ENCODE measurements at regions not wholly inside any gene's neighbourhood (a gene's known extent, or its start where the extent isn't known, plus 50 kb on each side); places are given as distances from the start of the nearest gene placed in this dataset.

DNA sequence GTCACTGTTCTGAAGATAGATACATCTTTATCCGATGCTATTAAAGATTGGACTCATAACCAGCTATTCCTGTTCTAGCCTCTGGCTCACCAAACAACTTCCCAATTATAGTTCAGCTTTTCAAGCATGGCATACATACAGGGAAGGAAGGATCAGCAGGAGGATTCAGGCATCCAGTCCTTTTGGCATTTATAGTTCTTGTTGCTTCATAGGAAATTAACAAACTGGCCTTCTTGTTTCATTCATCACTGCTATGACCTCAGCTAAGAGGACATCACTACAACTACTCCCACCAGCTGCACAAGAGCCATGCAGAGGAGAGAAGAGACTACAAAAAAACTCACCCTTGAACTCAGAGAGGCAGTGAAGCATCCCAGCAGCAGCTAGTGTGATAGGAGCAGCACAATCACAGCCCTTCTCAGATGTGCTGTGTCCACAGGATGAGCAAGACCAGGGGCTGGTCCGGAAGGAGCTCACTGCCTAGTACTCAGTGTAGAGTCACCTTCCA is 100.5 kb downstream of the SPTSSA start:
- Mint-ChIP-seq H3K27ac (no peak overlapping the region), H3K36me3 (no peaks in the 10 kb centered on the region), H3K4me3 (no peak overlapping the region), H3K9me3 (no peaks in the 10 kb centered on the region), H3K4me1 (peaks cover 4% of the 10 kb centered on the region; the same call in 1 of the 2 replicates), H3K27me3 (ENCODE audit: low read depth) (no peaks in the 10 kb centered on the region)
- DNase-seq (ENCODE audit: low spot score) (no peak), ATAC-seq (no peak)
- CTCF ChIA-PET = interaction anchor here (0.6 kb wide), 1 partner anchor 1077 kb away, joined by 3 read pairs; no protein-coding TSS in a partner anchor
- POLR2A ChIA-PET = no interaction called here
- no peak for TF ChIP-seq USF1 (CRISPR knock-in tag; IDR thresholded peaks at IDR 0.05)
- TF ChIP-seq, protein P1, sequence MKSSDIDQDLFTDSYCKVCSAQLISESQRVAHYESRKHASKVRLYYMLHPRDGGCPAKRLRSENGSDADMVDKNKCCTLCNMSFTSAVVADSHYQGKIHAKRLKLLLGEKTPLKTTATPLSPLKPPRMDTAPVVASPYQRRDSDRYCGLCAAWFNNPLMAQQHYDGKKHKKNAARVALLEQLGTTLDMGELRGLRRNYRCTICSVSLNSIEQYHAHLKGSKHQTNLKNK (CRISPR knock-in tag; IDR thresholded peaks at IDR 0.05) = no peak
- TF ChIP-seq, protein P2, sequence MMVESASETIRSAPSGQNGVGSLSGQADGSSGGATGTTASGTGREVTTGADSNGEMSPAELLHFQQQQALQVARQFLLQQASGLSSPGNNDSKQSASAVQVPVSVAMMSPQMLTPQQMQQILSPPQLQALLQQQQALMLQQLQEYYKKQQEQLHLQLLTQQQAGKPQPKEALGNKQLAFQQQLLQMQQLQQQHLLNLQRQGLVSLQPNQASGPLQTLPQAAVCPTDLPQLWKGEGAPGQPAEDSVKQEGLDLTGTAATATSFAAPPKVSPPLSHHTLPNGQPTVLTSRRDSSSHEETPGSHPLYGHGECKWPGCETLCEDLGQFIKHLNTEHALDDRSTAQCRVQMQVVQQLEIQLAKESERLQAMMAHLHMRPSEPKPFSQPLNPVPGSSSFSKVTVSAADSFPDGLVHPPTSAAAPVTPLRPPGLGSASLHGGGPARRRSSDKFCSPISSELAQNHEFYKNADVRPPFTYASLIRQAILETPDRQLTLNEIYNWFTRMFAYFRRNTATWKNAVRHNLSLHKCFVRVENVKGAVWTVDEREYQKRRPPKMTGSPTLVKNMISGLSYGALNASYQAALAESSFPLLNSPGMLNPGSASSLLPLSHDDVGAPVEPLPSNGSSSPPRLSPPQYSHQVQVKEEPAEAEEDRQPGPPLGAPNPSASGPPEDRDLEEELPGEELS (CRISPR knock-in tag; IDR thresholded peaks at IDR 0.05) = no peak
- TF ChIP-seq, protein P3, sequence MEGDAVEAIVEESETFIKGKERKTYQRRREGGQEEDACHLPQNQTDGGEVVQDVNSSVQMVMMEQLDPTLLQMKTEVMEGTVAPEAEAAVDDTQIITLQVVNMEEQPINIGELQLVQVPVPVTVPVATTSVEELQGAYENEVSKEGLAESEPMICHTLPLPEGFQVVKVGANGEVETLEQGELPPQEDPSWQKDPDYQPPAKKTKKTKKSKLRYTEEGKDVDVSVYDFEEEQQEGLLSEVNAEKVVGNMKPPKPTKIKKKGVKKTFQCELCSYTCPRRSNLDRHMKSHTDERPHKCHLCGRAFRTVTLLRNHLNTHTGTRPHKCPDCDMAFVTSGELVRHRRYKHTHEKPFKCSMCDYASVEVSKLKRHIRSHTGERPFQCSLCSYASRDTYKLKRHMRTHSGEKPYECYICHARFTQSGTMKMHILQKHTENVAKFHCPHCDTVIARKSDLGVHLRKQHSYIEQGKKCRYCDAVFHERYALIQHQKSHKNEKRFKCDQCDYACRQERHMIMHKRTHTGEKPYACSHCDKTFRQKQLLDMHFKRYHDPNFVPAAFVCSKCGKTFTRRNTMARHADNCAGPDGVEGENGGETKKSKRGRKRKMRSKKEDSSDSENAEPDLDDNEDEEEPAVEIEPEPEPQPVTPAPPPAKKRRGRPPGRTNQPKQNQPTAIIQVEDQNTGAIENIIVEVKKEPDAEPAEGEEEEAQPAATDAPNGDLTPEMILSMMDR (IDR thresholded peaks at IDR 0.05) = no peak
- no peak for TF ChIP-seq GRHL2 (CRISPR knock-in tag; IDR thresholded peaks at IDR 0.05; ENCODE audit: insufficient replicate concordance, severe bottlenecking)
- TF ChIP-seq, protein P4, sequence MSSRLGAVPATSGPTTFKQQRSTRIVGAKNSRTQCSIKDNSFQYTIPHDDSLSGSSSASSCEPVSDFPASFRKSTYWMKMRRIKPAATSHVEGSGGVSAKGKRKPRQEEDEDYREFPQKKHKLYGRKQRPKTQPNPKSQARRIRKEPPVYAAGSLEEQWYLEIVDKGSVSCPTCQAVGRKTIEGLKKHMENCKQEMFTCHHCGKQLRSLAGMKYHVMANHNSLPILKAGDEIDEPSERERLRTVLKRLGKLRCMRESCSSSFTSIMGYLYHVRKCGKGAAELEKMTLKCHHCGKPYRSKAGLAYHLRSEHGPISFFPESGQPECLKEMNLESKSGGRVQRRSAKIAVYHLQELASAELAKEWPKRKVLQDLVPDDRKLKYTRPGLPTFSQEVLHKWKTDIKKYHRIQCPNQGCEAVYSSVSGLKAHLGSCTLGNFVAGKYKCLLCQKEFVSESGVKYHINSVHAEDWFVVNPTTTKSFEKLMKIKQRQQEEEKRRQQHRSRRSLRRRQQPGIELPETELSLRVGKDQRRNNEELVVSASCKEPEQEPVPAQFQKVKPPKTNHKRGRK (CRISPR knock-in tag; IDR thresholded peaks at IDR 0.05; ENCODE audit: borderline replicate concordance) = no peak
- TF ChIP-seq ZNF121 (CRISPR knock-in tag; IDR thresholded peaks at IDR 0.05) = no peak
- TF ChIP-seq, protein P5, sequence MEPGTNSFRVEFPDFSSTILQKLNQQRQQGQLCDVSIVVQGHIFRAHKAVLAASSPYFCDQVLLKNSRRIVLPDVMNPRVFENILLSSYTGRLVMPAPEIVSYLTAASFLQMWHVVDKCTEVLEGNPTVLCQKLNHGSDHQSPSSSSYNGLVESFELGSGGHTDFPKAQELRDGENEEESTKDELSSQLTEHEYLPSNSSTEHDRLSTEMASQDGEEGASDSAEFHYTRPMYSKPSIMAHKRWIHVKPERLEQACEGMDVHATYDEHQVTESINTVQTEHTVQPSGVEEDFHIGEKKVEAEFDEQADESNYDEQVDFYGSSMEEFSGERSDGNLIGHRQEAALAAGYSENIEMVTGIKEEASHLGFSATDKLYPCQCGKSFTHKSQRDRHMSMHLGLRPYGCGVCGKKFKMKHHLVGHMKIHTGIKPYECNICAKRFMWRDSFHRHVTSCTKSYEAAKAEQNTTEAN (CRISPR knock-in tag; IDR thresholded peaks at IDR 0.05) = no peak
- TF ChIP-seq IRF2 (CRISPR knock-in tag; IDR thresholded peaks at IDR 0.05; ENCODE audit: borderline replicate concordance, low read depth) = no peak

GRCh38 chr14:34359420-34360117 is 102.5 kb downstream of the SPTSSA start:
- Mint-ChIP-seq H3K36me3 (no peaks in the 10 kb centered on the region), H3K9me3 (no peaks in the 10 kb centered on the region), H3K4me1 (peaks cover 4% of the 10 kb centered on the region; the same call in 1 of the 2 replicates), H3K27ac (no peak overlapping the region), H3K4me3 (no peak overlapping the region), H3K27me3 (ENCODE audit: low read depth) (no peaks in the 10 kb centered on the region)
- ChIA-PET POLR2A (no interaction called here), CTCF (no interaction called here)
- DNase-seq (ENCODE audit: low spot score) (no peak), ATAC-seq (no peak)
- TF ChIP-seq, protein P6, sequence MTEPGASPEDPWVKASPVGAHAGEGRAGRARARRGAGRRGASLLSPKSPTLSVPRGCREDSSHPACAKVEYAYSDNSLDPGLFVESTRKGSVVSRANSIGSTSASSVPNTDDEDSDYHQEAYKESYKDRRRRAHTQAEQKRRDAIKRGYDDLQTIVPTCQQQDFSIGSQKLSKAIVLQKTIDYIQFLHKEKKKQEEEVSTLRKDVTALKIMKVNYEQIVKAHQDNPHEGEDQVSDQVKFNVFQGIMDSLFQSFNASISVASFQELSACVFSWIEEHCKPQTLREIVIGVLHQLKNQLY (CRISPR knock-in tag; IDR thresholded peaks at IDR 0.05) = no peak
- TF ChIP-seq PRDM15 (CRISPR knock-in tag; IDR thresholded peaks at IDR 0.05) (no peak), GTF2I (CRISPR knock-in tag; conservative IDR thresholded peaks at IDR 0.05) (no peak)
- TF ChIP-seq, protein P7, sequence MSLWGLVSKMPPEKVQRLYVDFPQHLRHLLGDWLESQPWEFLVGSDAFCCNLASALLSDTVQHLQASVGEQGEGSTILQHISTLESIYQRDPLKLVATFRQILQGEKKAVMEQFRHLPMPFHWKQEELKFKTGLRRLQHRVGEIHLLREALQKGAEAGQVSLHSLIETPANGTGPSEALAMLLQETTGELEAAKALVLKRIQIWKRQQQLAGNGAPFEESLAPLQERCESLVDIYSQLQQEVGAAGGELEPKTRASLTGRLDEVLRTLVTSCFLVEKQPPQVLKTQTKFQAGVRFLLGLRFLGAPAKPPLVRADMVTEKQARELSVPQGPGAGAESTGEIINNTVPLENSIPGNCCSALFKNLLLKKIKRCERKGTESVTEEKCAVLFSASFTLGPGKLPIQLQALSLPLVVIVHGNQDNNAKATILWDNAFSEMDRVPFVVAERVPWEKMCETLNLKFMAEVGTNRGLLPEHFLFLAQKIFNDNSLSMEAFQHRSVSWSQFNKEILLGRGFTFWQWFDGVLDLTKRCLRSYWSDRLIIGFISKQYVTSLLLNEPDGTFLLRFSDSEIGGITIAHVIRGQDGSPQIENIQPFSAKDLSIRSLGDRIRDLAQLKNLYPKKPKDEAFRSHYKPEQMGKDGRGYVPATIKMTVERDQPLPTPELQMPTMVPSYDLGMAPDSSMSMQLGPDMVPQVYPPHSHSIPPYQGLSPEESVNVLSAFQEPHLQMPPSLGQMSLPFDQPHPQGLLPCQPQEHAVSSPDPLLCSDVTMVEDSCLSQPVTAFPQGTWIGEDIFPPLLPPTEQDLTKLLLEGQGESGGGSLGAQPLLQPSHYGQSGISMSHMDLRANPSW (CRISPR knock-in tag; conservative IDR thresholded peaks at IDR 0.05; ENCODE audit: low read depth) = no peak
